Retinal pigment epithelial cell (primary cell): ENCODE measurements at regions not wholly inside any gene's neighbourhood (a gene's known extent, or its start where the extent isn't known, plus 50 kb on each side); places are given as distances from the start of the nearest gene placed in this dataset.

Experiments
- DNase-seq: peaks from one replicate; pipeline ENCODE4 v3.0.0-alpha.2; 2010; ENCODE audit warnings: low read depth
- H3K4me3 ChIP-seq: 2 replicates; pipeline ENCODE4 v1.5.1; 2011; ENCODE audit warnings: mild to moderate bottlenecking, low read length, control low read depth, moderate library complexity
- CTCF ChIP-seq: conservative IDR thresholded peaks from 2 replicates; pipeline ENCODE4 v1.5.1; 2011; ENCODE audit warnings: low read depth, low read length, control low read depth, inconsistent platforms

GRCh38 chrX:117751155-117751554 lies 365.5 kb downstream of the KLHL13 start:
- no peak for TF ChIP-seq CTCF
- DNase-seq: no peak

GRCh38 chrX:117744958-117745357 lies 371.7 kb downstream of the KLHL13 start:
- H3K4me3 ChIP-seq: no peak overlapping the region
- TF ChIP-seq CTCF: no peak
- no peak for DNase-seq

More at GRCh38 chrX:117751155-117751554, 365.5 kb downstream of the KLHL13 start:
- H3K4me3 ChIP-seq: no peak overlapping the region

GRCh38 chrX:117743469-117744251 lies 372.9 kb downstream of the KLHL13 start:
- no peak overlapping the region for H3K4me3 ChIP-seq
- DNase-seq: no peak

GRCh38 chrX:117713411-117713810 lies 403.2 kb downstream of the KLHL13 start:
- DNase-seq: no peak
- no peak overlapping the region for H3K4me3 ChIP-seq
- TF ChIP-seq CTCF: no peak

More at GRCh38 chrX:117743469-117744251, 372.9 kb downstream of the KLHL13 start:
- peak; percentile 20 for TF ChIP-seq CTCF

GRCh38 chrX:117711782-117712181 lies 404.8 kb downstream of the KLHL13 start:
- no peak overlapping the region for H3K4me3 ChIP-seq
- DNase-seq: no peak
- no peak for TF ChIP-seq CTCF

GRCh38 chrX:117707948-117708743 lies 408.5 kb downstream of the KLHL13 start:
- no peak overlapping the region for H3K4me3 ChIP-seq
- TF ChIP-seq CTCF: no peak
- no peak for DNase-seq
